ENCODE measurements at regions not wholly inside any gene's neighbourhood (a gene's known extent, or its start where the extent isn't known, plus 50 kb on each side); places are given as distances from the start of the nearest gene placed in this dataset.
"Not testable (repeated sequence)": the region's sequence is repeated elsewhere in the genome, so short reads cannot be mapped to it uniquely, and the experiment has no call there.

GRCh38 chr1:83151167-83151898 lies 847.6 kb downstream of the TTLL7 start:
- not testable (repeated sequence) for TF ChIP-seq CTCF (IDR thresholded peaks at IDR 0.05)
- peak in 1 of 2 donors; percentile 8 for TF ChIP-seq POLR2AphosphoS5 (IDR thresholded peaks at IDR 0.05)
